ENCODE measurements at regions not wholly inside any gene's neighbourhood (a gene's known extent, or its start where the extent isn't known, plus 50 kb on each side); places are given as distances from the start of the nearest gene placed in this dataset.

DNA sequence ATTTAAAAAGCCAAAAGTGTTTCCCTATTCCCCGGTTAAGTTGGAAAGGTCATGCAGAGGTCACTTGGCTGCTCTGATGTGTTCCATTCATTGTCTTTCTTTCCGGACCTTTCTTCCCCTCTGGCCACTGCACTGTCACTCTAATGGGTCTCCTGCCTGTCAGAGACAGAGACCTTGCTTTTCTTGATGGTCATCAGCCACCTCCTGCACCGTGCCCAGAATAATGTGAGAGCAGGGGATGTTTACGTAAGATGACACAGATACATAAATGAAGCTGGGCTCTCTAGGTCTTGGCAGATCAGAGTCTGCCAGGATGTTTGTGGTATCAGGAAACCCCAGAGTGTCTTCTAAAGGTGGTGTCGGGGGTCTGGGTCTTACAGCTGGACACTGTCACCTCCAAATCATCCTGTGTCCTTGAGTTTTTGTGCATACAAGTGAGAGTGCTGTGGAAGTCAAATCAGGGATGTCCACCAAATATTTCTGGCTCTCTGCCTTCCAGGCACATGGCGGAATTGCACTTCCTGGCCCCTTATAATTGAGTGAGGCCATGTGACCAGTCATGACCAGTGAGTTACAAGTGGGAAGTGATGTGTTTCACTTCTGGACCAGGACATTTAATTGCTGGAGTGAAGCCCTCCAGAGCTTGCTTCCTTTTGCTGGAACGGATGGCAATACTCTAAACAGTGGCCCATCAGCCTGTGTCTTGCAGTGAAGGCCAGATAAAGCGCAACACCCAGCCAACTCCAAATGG is 130.6 kb upstream of the ATP6AP2 start:
- Mint-ChIP-seq H3K27ac (no peak overlapping the region), H3K27me3 (peaks cover 4% of the 10 kb centered on the region), H3K4me1 (no peaks in the 10 kb centered on the region), H3K9me3 (no peaks in the 10 kb centered on the region), H3K4me3 (no peak overlapping the region), H3K36me3 (ENCODE audit: low read depth) (no peaks in the 10 kb centered on the region)
- ATAC-seq (replicated peaks): no peak

DNA sequence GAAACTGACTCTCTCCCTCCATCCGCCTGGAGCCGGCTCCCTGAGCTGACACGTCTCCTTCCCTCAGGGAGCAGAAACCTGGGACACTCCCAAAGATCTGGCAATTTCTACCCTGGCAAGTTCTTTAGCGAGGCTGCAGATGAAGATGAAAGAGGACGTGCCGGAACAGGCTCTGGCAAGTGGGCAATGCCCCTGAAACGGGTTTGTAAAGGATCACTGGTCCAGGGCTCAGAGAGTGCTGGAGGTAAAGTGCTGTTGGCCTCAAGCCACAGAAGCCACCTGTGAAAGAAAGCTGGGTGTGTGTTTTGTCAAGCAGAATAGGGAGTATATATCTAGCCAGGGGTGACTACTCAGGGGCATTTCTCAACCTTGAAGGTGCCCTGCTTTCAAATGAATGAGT is 131.4 kb upstream of the ATP6AP2 start:
- Mint-ChIP-seq H3K9me3 (no peaks in the 10 kb centered on the region), H3K4me1 (no peaks in the 10 kb centered on the region)

DNA sequence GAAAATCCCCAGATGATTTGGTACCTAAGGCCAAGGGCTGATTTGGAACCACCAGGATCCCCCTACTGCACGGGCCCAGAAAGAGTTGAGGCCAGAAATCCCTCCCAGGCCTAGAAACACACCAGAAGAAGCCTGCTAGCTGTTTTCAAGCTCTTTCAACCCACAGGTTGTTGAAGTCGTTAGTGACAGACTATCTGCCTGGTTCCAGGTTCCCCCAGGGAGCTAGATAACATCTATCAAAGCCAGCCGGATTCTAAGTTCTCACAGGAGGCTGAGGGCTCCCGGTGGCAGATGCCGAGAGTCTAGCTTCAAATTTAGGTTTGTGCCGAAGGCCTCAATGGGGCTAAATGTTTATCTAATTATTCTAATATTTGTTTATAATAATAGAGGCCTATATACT is 132.0 kb upstream of the ATP6AP2 start:
- H3K36me3 Mint-ChIP-seq (ENCODE audit: low read depth): no peaks in the 10 kb centered on the region
- no peak overlapping the region for H3K4me3 Mint-ChIP-seq
- no peaks in the 10 kb centered on the region for H3K9me3 Mint-ChIP-seq
- no peaks in the 10 kb centered on the region for H3K4me1 Mint-ChIP-seq
- H3K27ac Mint-ChIP-seq: no peak overlapping the region
- ATAC-seq (replicated peaks): no peak
- peaks cover under 1% of the 10 kb centered on the region for H3K27me3 Mint-ChIP-seq

More for the DNA sequence above, 131.4 kb upstream of the ATP6AP2 start:
- Mint-ChIP-seq H3K36me3 (ENCODE audit: low read depth) (no peaks in the 10 kb centered on the region), H3K27ac (no peak overlapping the region), H3K4me3 (no peak overlapping the region), H3K27me3 (peaks cover 4% of the 10 kb centered on the region)
- ATAC-seq (replicated peaks): no peak

DNA sequence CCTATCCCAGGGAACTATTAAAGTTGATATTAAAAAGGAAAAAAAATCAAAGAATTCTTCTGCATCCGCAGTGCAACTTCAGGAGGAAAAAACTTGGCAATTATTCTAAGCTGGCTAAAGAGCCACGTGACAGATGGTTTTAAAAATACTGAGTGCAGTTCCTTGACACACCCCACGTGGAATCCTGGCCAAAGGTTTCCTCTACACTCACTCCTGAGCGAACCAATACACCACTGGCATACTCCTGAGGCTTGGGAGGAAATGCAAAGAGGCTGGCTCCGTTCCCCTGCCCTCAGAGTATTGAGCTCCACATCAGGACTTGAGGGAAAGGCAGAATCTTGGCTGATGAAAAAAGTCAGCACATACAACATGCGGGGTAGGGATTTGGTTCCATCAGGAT is 133.8 kb upstream of the ATP6AP2 start:
- no peaks in the 10 kb centered on the region for H3K4me1 Mint-ChIP-seq
- H3K36me3 Mint-ChIP-seq (ENCODE audit: low read depth): no peaks in the 10 kb centered on the region
- H3K4me3 Mint-ChIP-seq: no peak overlapping the region
- no peaks in the 10 kb centered on the region for H3K27me3 Mint-ChIP-seq
- no peak overlapping the region for H3K27ac Mint-ChIP-seq
- ATAC-seq (replicated peaks): no peak
- H3K9me3 Mint-ChIP-seq: no peaks in the 10 kb centered on the region

DNA sequence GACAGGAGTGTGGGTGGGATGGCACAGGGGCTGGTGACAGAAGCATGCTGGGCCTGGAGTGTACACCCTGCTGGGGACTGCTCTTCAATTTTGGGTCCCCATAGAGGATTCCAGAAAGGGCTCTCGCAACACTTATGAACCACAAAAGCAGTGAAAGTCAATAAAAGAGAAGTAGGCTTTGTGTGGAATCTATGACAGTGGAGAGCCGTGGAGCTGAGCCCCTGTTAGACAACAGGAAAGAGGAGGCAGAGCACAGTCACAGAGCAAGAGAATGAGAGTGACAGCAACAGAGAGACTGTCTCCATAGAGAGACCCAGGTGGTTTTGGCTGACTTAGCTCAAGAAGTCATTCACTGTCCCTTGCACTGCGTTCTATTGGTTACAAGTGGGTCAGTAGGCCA is 135.1 kb upstream of the ATP6AP2 start:
- H3K4me3 Mint-ChIP-seq: no peak overlapping the region
- H3K27me3 Mint-ChIP-seq: peaks cover 3% of the 10 kb centered on the region
- ATAC-seq (replicated peaks): no peak
- H3K27ac Mint-ChIP-seq: no peak overlapping the region
- no peaks in the 10 kb centered on the region for H3K9me3 Mint-ChIP-seq
- H3K36me3 Mint-ChIP-seq (ENCODE audit: low read depth): no peaks in the 10 kb centered on the region
- no peaks in the 10 kb centered on the region for H3K4me1 Mint-ChIP-seq

DNA sequence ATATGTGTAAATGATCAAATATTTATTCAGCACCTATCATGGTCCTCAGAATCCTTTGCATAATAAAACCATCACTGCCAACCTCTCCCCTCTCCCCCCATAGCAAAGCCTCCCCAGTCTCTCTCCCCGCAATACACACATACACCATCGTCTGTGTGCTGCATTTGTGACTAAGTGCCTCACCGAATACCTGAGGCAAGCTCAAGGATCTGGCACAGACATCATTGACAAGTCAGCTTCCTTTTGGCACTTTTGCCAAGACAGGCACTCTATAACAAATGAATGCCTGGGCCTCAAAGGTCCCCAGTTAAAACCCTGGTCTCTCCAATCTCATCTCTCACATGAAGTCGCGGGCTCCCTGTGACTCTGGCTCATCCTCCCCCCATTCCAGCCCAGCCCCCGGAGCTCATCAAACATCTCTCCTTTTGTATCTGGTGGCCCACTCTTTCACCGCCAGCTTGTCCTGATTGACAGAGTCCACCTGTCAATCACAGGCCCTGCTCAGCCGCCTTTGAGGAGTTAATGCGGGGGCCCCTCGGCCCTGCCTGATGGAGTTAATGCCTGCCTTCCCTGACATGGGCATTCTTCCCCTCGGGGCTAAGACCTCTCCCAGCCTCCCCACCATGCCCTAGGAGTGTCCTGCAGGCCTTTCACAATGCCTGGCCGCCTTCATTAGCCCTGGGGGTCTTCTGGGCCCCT is 135.8 kb upstream of the ATP6AP2 start:
- no peaks in the 10 kb centered on the region for H3K36me3 Mint-ChIP-seq (ENCODE audit: low read depth)
- no peak overlapping the region for H3K4me3 Mint-ChIP-seq
- ATAC-seq (replicated peaks): no peak
- H3K27ac Mint-ChIP-seq: no peak overlapping the region
- H3K27me3 Mint-ChIP-seq: peaks cover 3% of the 10 kb centered on the region
- no peaks in the 10 kb centered on the region for H3K9me3 Mint-ChIP-seq
- no peaks in the 10 kb centered on the region for H3K4me1 Mint-ChIP-seq

DNA sequence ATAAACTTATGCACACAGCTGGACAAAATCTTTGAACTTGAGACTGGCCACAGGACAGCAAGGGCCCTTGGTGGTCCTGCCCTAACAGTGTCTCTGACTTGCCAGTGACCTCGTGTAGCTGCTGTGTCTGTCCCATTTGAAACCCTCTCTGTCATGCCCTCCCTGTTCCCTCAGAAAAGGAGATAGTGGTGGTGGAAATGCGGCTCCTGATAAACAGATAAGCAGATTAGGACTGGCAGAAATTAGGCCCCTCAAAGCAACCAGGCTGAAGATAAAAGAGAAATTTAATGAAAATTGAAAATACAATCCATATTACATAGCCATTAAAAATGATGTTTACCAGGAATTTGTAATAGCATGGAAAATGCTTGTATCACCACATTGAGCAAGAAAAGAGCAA is 136.6 kb upstream of the ATP6AP2 start:
- no peak overlapping the region for H3K4me3 Mint-ChIP-seq
- H3K36me3 Mint-ChIP-seq (ENCODE audit: low read depth): no peaks in the 10 kb centered on the region
- H3K27me3 Mint-ChIP-seq: peaks cover 3% of the 10 kb centered on the region
- ATAC-seq (replicated peaks): no peak
- H3K27ac Mint-ChIP-seq: no peak overlapping the region
- H3K4me1 Mint-ChIP-seq: no peaks in the 10 kb centered on the region
- H3K9me3 Mint-ChIP-seq: no peaks in the 10 kb centered on the region

DNA sequence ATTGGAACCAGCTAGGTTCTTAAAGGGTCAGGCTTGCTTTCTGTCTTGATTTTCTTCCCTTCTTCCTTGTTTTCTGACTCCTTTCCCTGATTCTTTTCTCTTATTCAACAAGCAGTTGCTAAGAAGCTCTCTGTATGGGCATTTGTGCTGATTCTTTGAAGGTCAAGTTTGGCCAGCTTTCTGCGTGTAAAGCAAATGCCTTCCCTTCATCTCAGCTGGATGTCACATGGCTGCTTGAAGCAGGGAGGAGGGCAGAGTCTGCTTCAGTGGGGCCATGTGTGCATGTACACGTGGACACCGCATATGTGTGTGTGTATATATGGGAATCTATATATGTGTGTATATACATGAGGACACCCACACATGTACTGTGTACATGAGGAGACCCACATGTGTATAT is 139.9 kb upstream of the ATP6AP2 start:
- H3K27me3 Mint-ChIP-seq: peaks cover 3% of the 10 kb centered on the region
- H3K4me1 Mint-ChIP-seq: no peaks in the 10 kb centered on the region
- no peak overlapping the region for H3K4me3 Mint-ChIP-seq
- H3K9me3 Mint-ChIP-seq: no peaks in the 10 kb centered on the region
- ATAC-seq (replicated peaks): no peak
- no peak overlapping the region for H3K27ac Mint-ChIP-seq
- no peaks in the 10 kb centered on the region for H3K36me3 Mint-ChIP-seq (ENCODE audit: low read depth)

DNA sequence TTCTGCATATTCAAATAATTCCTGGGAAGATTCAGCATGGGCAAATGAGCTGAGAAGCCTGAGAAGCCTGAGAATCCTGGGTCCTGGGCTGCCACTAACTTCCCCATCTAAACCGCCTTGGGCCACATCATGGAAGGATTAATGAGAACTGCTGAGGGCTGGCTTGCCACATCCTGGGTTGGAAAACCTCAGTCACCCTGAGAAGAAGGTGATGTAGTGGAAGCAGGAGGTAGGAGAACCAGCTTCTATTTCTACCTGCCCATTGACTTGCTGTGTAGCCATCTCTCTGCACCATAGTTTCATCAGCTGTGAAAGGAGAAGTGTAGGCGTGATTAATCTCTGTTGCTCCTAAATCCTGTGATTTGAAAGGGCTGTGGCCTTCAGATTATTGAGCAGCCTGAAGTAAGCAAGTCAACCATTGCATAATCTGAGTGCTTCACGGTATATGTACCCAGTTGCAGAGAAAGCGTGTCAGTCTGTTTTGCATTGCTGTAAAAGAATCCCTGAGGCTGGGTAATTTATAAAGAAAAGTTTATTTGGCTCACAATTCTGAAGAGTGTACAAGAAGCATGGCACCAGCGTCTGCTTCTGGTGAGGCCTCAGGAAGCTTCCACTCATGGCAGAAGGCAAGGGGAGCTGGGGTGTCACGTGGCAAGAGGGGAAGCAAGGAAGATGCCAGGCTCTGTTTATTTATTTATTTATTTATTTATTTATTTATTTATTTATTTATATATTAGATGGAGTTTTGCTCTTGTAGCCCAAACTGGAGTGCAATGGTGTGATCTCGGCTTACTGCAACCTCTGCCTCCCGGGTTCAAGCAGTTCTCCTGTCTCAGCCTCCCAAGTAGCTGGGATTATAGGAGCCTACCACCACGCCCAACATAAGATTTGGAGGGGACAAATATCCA is 140.9 kb upstream of the ATP6AP2 start:
- Mint-ChIP-seq H3K9me3 (no peaks in the 10 kb centered on the region), H3K27me3 (peaks cover 3% of the 10 kb centered on the region), H3K27ac (no peak overlapping the region), H3K4me1 (no peaks in the 10 kb centered on the region), H3K4me3 (no peak overlapping the region), H3K36me3 (ENCODE audit: low read depth) (no peaks in the 10 kb centered on the region)
- ATAC-seq (replicated peaks): peak; percentile 37

DNA sequence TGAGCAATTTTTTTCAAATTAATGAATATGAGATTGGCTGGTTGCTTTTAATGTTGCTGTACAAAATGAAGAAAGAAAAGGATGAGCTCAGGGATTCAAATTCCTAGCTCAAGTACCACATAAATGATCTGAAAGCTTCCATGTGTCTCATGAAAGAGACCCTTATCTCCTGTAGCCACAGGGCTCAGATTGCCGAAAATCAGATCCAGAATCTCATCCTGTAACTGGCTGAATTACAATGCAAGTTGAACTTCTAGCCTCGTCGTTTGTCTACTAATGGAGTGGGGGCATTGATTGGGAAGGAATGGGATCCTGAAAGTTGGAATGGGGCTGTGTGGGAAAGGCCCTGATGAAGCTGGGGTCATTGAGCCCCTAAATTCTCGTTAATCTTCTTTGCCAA is 143.4 kb upstream of the ATP6AP2 start:
- Mint-ChIP-seq H3K4me3 (no peak overlapping the region), H3K27me3 (peaks cover 3% of the 10 kb centered on the region), H3K4me1 (no peaks in the 10 kb centered on the region), H3K36me3 (ENCODE audit: low read depth) (no peaks in the 10 kb centered on the region), H3K9me3 (no peaks in the 10 kb centered on the region), H3K27ac (no peak overlapping the region)
- no peak for ATAC-seq (replicated peaks)

DNA sequence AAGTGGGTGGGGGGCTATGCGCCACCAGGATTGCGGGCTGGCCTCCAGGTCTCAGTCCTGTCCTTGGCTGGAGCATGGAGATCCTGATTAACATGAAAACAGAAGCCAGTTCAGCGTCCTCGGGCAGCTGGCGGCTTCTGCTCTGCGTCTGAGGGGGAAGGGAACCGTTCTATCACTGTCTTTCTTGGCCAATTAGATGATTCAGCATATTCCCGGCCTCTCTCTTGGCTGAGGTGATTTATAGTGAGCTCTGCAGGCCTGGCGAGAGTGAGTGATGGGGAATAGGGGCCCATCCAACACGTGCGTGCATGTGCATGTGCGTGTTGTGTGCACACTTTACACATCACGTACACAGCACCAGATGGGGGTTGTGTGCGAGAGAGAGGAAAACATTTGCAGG is 145.8 kb upstream of the ATP6AP2 start:
- Mint-ChIP-seq H3K36me3 (ENCODE audit: low read depth) (no peaks in the 10 kb centered on the region), H3K4me1 (no peaks in the 10 kb centered on the region), H3K27me3 (no peaks in the 10 kb centered on the region), H3K9me3 (peaks cover 3% of the 10 kb centered on the region), H3K27ac (no peak overlapping the region), H3K4me3 (no peak overlapping the region)
- no peak for ATAC-seq (replicated peaks)

DNA sequence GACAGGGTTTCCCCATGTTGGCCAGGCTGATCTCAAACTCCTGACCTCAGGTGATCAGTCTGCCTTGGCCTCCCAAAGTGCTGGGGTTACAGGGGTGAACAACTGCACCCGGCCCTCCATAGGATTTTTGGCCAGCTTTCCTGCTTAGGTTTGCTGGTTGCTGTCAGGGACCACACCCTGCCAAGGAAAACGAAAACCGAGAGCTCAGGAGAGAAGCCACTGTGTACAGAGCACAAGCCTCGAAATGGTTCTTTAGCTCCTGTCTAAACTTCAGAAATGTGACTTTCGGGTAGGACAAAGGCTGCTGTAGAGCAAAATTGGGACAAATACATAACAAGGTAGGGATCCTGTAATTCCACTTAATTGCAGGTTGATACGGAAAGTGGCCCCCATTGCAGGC is 146.3 kb upstream of the ATP6AP2 start:
- H3K27ac Mint-ChIP-seq: no peak overlapping the region
- no peak for ATAC-seq (replicated peaks)
- no peaks in the 10 kb centered on the region for H3K4me1 Mint-ChIP-seq

DNA sequence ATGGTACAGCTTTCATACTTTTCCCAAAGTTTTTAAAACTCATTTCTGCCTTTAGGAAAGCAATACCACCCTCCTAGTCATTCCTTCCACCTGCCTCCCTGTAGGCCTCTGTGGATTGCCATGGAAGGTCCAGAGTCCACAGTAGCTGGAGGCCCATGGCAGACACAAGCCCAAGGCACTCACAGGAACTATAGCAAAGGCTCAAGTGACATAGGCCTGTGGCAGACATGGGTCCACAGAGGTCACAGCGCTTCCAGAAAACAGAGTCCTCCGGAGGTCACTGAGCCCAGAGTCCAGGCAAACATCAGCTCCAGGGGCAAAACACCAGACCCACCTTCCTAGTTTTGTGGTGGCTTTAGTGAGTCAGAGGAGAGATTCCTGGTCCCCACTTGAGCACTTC is 147.6 kb upstream of the ATP6AP2 start:
- H3K9me3 Mint-ChIP-seq: peaks cover 3% of the 10 kb centered on the region
- H3K27ac Mint-ChIP-seq: no peak overlapping the region
- H3K4me3 Mint-ChIP-seq: no peak overlapping the region
- no peaks in the 10 kb centered on the region for H3K27me3 Mint-ChIP-seq
- no peaks in the 10 kb centered on the region for H3K36me3 Mint-ChIP-seq (ENCODE audit: low read depth)
- no peak for ATAC-seq (replicated peaks)
- H3K4me1 Mint-ChIP-seq: no peaks in the 10 kb centered on the region

More for the DNA sequence above, 146.3 kb upstream of the ATP6AP2 start:
- Mint-ChIP-seq H3K4me3 (no peak overlapping the region), H3K27me3 (no peaks in the 10 kb centered on the region), H3K9me3 (peaks cover 3% of the 10 kb centered on the region), H3K36me3 (ENCODE audit: low read depth) (no peaks in the 10 kb centered on the region)

DNA sequence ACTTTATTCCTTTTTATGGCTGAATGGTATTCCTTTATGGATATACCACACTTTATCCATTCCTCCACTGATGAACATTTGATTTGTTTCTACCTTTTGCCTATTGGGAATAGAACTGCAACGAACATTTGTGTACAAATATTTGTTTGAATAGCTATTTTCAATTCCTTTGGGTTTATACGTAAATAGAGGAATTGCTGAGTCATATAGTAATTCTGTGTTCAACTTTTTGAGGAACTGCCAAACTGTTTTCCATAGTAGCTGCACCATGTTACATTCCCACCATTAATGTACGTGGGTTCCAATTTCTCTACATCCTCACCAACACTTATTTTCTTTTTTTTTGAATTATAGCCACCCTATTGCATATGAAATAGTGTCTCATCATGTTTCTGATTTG is 156.5 kb upstream of the ATP6AP2 start:
- Mint-ChIP-seq H3K9me3 (no peaks in the 10 kb centered on the region), H3K4me3 (no peak overlapping the region), H3K4me1 (no peaks in the 10 kb centered on the region), H3K27me3 (no peaks in the 10 kb centered on the region), H3K36me3 (ENCODE audit: low read depth) (no peaks in the 10 kb centered on the region), H3K27ac (no peak overlapping the region)
- ATAC-seq (replicated peaks): no peak

DNA sequence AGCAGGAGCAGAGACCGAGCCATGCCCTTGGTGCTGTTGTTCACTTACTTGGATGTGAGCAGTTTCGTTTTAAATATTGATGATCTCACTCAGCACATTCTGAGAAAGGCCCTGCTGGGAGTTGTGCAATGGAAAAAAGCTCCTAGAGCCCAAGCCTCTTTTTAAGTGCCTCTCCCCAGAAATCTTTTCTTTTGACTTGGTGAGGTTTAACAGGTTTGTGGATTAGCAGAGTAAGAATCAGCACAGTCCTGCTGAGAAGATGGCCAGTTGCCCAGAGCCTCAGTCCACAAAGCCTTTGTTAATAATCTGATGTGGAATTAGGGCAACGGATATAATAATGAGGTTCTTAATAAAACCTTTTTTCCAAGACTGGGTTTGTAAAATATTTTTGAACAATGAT is 157.5 kb upstream of the ATP6AP2 start:
- H3K9me3 Mint-ChIP-seq: no peaks in the 10 kb centered on the region
- no peak overlapping the region for H3K27ac Mint-ChIP-seq
- H3K4me1 Mint-ChIP-seq: no peaks in the 10 kb centered on the region
- no peaks in the 10 kb centered on the region for H3K36me3 Mint-ChIP-seq (ENCODE audit: low read depth)
- no peak overlapping the region for H3K4me3 Mint-ChIP-seq
- peak; percentile 37 for ATAC-seq (replicated peaks)
- no peaks in the 10 kb centered on the region for H3K27me3 Mint-ChIP-seq

Measured in activated T-helper 17 cell treated with anti-CD3 and anti-CD28 coated beads, Interleukin-2, amount 50 U/mL, for 72 hours (primary cell).